NCI-H1694 (cell line): ENCODE measurements at regions not wholly inside any gene's neighbourhood (a gene's known extent, or its start where the extent isn't known, plus 50 kb on each side); places are given as distances from the start of the nearest gene placed in this dataset.

ENCODE experiments used
- DNase-seq: peaks from one replicate; lab custom pipeline; 2025; lab: John Stamatoyannopoulos, UW

GRCh38 chr7:148950806-148951205, 66.7 kb upstream of the EZH2 start:
- no peak for DNase-seq

- DNase-seq = no peak
Measured at GRCh38 chr7:148944935-148945934, 61.1 kb upstream of the EZH2 start.

GRCh38 chr7:148941598-148942275, 57.6 kb upstream of the EZH2 start:
- peak; percentile 78 for DNase-seq

- DNase-seq = peak; percentile 88
Measured at GRCh38 chr7:148940702-148941597, 56.9 kb upstream of the EZH2 start.

- no peak for DNase-seq
Measured at GRCh38 chr7:148939128-148939755, 55.2 kb upstream of the EZH2 start.

GRCh38 chr7:148935451-148935850, 51.4 kb upstream of the EZH2 start:
- no peak for DNase-seq
